Mammary epithelial cell (primary cell): ENCODE measurements at regions not wholly inside any gene's neighbourhood (a gene's known extent, or its start where the extent isn't known, plus 50 kb on each side); places are given as distances from the start of the nearest gene placed in this dataset.

ENCODE experiments used
- EZH2 ChIP-seq: IDR thresholded peaks from 2 replicates; pipeline ENCODE4 v1.6.1; 2012; ENCODE audit warnings: low read length, inconsistent platforms, borderline replicate concordance
- TF ChIP-seq, protein P1 (sequence below), 2 donors: IDR thresholded peaks in 1 of 2; conservative IDR thresholded peaks in 1 of 2; 2 replicates each; pipeline ENCODE4 v1.5.1; 2011 to 2012; ENCODE audit warnings: inconsistent platforms in 2 of 2, low read length in 2 of 2, mild to moderate bottlenecking in 2 of 2, control low read depth in 1 of 2, low read depth in 1 of 2; ENCODE audit not compliant: insufficient read depth in 1 of 2; ENCODE audit errors: extremely low read depth in 1 of 2

DNA sequence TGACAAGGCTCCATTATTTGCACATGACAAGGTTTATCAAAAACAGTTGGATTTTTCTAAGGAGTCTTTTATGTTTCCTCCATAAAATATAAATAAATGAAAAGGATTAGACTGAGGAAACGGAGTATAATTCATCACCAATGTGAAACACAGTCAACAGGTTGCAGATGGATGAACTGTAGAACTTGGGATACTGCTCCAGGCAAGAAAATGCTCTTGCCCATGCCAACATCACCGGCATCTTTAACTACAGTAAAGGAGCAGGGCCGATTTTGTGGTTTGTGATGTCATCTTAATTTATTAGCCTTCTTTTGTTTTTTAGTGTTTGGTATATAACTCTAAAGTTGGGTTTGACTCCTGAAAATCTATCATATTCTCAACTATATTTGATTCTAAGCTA, 577.3 kb downstream of the EPHA4 start:
- TF ChIP-seq, protein P1, sequence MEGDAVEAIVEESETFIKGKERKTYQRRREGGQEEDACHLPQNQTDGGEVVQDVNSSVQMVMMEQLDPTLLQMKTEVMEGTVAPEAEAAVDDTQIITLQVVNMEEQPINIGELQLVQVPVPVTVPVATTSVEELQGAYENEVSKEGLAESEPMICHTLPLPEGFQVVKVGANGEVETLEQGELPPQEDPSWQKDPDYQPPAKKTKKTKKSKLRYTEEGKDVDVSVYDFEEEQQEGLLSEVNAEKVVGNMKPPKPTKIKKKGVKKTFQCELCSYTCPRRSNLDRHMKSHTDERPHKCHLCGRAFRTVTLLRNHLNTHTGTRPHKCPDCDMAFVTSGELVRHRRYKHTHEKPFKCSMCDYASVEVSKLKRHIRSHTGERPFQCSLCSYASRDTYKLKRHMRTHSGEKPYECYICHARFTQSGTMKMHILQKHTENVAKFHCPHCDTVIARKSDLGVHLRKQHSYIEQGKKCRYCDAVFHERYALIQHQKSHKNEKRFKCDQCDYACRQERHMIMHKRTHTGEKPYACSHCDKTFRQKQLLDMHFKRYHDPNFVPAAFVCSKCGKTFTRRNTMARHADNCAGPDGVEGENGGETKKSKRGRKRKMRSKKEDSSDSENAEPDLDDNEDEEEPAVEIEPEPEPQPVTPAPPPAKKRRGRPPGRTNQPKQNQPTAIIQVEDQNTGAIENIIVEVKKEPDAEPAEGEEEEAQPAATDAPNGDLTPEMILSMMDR (conservative IDR thresholded peaks at IDR 0.05 in 1 of 2, IDR thresholded peaks at IDR 0.05 in 1 of 2; ENCODE audit: extremely low read depth in 1 of 2, insufficient read depth in 1 of 2, low read depth in 1 of 2, low read length in 2 of 2), result no peak
- TF ChIP-seq EZH2, result no peak
